GM12878 (cell line): ENCODE measurements at regions not wholly inside any gene's neighbourhood (a gene's known extent, or its start where the extent isn't known, plus 50 kb on each side); places are given as distances from the start of the nearest gene placed in this dataset.

Experiments used
- ATAC-seq: fragments of 200-7000 bp; cut with Tn5 transposase; 3 replicates; pipeline ENCODE4 v1.9.1; 2020; ENCODE audit warnings: mild to moderate bottlenecking, moderate library complexity
- BruUV-seq: library from RNA; stranded (reverse); fragments of 400-500 nt; replicated peaks from 2 replicates; lab custom pipeline; 2021; lab: Mats Ljungman, UMichigan
- CTCF ChIA-PET: fragments of 300-600 bp; sonication (Branson Sonifier 250); formaldehyde crosslinking; extraction: SDS; loops from one replicate; lab custom pipeline; 2021; ENCODE audit warnings: inconsistent platforms; lab: Yijun Ruan, JAX
- POLR2A ChIA-PET: fragments of 350-600 bp; formaldehyde crosslinking; extraction: SDS; loops from one replicate; lab custom pipeline; 2021; ENCODE audit warnings: inconsistent platforms; lab: Charles Lee
- RAD21 ChIA-PET: fragments of 300-600 bp; sonication (Branson Sonifier 250); formaldehyde crosslinking; loops from one replicate; lab custom pipeline; 2023; ENCODE audit warnings: antibody characterized with exemption; ENCODE audit not compliant: unreplicated experiment; lab: Charles Lee
- SMC1A ChIA-PET: fragments of 300-600 bp; sonication (Branson Sonifier 250); formaldehyde crosslinking; loops from one replicate; lab custom pipeline; 2023; ENCODE audit not compliant: unreplicated experiment, uncharacterized antibody; lab: Charles Lee
- DNase-seq: peaks from one replicate; pipeline ENCODE4 v3.0.0-alpha.2; 2011; ENCODE audit warnings: low read depth, low spot score
- FAIRE-seq: peaks from 3 replicates; lab custom pipeline; 2011; peaks lifted over from hg19 to GRCh38; lab: Jason Lieb, UNC
- H2AFZ ChIP-seq: 2 replicates; pipeline ENCODE4 v1.6.0; 2011; ENCODE audit warnings: low read depth, low read length, control low read depth; ENCODE audit not compliant: control insufficient read depth
- H3K27ac ChIP-seq: 2 replicates; pipeline ENCODE4 v1.5.1; 2011; ENCODE audit warnings: control low read depth; ENCODE audit not compliant: control insufficient read depth, insufficient read depth
- H3K27me3 ChIP-seq, 2 experiments: replicated peaks in 1 of 2; 2 replicates each; pipeline versions ENCODE4 v1.6.0 to v1.6.1; 2011; ENCODE audit warnings: low read length in 1 of 2; ENCODE audit not compliant: control insufficient read depth in 2 of 2, insufficient read depth in 2 of 2
- H3K36me3 ChIP-seq, 2 experiments: 2 replicates each; pipeline ENCODE4 v1.5.1; 2011; ENCODE audit warnings: low read length in 1 of 2; ENCODE audit not compliant: control insufficient read depth in 2 of 2, insufficient read depth in 2 of 2
- H3K4me1 ChIP-seq: 2 replicates; pipeline ENCODE4 v1.6.1; 2011; ENCODE audit warnings: mild to moderate bottlenecking, low read length, moderate library complexity, mixed read lengths; ENCODE audit not compliant: control insufficient read depth, insufficient read depth
- H3K4me2 ChIP-seq: 2 replicates; pipeline ENCODE4 v1.6.0; 2011; ENCODE audit warnings: control low read depth; ENCODE audit not compliant: control insufficient read depth, insufficient read depth
- H3K4me3 ChIP-seq: fragments of 200-600 bp; sonication (generic); 2 replicates; pipeline ENCODE4 v1.5.1; 2016
- H3K79me2 ChIP-seq: 2 replicates; pipeline ENCODE4 v1.6.0; 2011; ENCODE audit warnings: low read length; ENCODE audit not compliant: control insufficient read depth, insufficient read depth
- H3K9ac ChIP-seq: 2 replicates; pipeline ENCODE4 v1.8.0; 2011; ENCODE audit warnings: low read length, control low read depth, mixed read lengths; ENCODE audit not compliant: control insufficient read depth, insufficient read depth
- H3K9me3 ChIP-seq: replicated peaks from 3 replicates; pipeline ENCODE4 v1.5.1; 2011; ENCODE audit warnings: mild to moderate bottlenecking, low read length; ENCODE audit not compliant: control insufficient read depth, insufficient read depth
- H4K20me1 ChIP-seq: 2 replicates; pipeline ENCODE4 v1.6.0; 2011; ENCODE audit not compliant: control insufficient read depth, insufficient read depth
- CBX3 ChIP-seq: fragments of 200-600 bp; sonication (generic); IDR thresholded peaks from 2 replicates; pipeline ENCODE4 v1.6.1; 2016; ENCODE audit warnings: low read depth, borderline replicate concordance
- EP300 ChIP-seq, 2 experiments: fragments of 150-350 bp in 1 of 2; IDR thresholded peaks; 2 replicates each; pipeline ENCODE4 v1.6.1; 2011 to 2012; ENCODE audit warnings: low read depth in 2 of 2, low read length in 2 of 2, borderline replicate concordance in 1 of 2, improper control_type of control experiment in 1 of 2, inconsistent platforms in 1 of 2; ENCODE audit not compliant: control insufficient read depth in 1 of 2
- ETV6 ChIP-seq, 2 experiments: fragments of 450-650 bp in 1 of 2; IDR thresholded peaks in 1 of 2; conservative IDR thresholded peaks in 1 of 2; 2 replicates each; pipeline ENCODE4 v1.6.1; 2014; ENCODE audit warnings: antibody characterized with exemption in 1 of 2, borderline replicate concordance in 1 of 2, low read depth in 1 of 2, mild to moderate bottlenecking in 1 of 2, moderate library complexity in 1 of 2
- GABPA ChIP-seq: IDR thresholded peaks from 2 replicates; pipeline ENCODE4 v1.6.1; 2014; ENCODE audit warnings: antibody characterized with exemption, low read depth, mild to moderate bottlenecking, inconsistent platforms
- HCFC1 ChIP-seq: fragments of 150-350 bp; IDR thresholded peaks from 2 replicates; pipeline ENCODE4 v1.6.1; 2014; ENCODE audit warnings: low read length
- PAX5 ChIP-seq: IDR thresholded peaks from 2 replicates; pipeline ENCODE4 v1.6.1; 2011; ENCODE audit warnings: low read depth, low read length, borderline replicate concordance
- PAX8 ChIP-seq: fragments of 450-650 bp; IDR thresholded peaks from 2 replicates; pipeline ENCODE4 v1.6.1; 2017; ENCODE audit warnings: mild to moderate bottlenecking, moderate library complexity
- POLR2A ChIP-seq: IDR thresholded peaks from 2 replicates; pipeline ENCODE4 v1.6.1; 2011; ENCODE audit warnings: low read depth, mild to moderate bottlenecking, low read length
- POLR2AphosphoS2 ChIP-seq: IDR thresholded peaks from 2 replicates; pipeline ENCODE4 v1.6.1; 2011; ENCODE audit warnings: low read depth, mild to moderate bottlenecking, low read length, improper control_type of control experiment, moderate library complexity
- PRDM15 ChIP-seq: fragments of 450-650 bp; formaldehyde crosslinking; IDR thresholded peaks from 2 replicates; pipeline ENCODE4 v1.4.0; 2020; ENCODE audit warnings: mild to moderate bottlenecking, moderate library complexity
- RB1 ChIP-seq: fragments of 450-650 bp; formaldehyde crosslinking; IDR thresholded peaks from 2 replicates; pipeline ENCODE4 v1.6.1; 2017; ENCODE audit warnings: mild to moderate bottlenecking, borderline replicate concordance
- TCF3 ChIP-seq: IDR thresholded peaks from 2 replicates; pipeline ENCODE4 v1.6.1; 2012; ENCODE audit warnings: low read depth, mild to moderate bottlenecking, low read length, borderline replicate concordance; ENCODE audit not compliant: insufficient read depth
- YBX1 ChIP-seq: fragments of 450-650 bp; IDR thresholded peaks from 2 replicates; pipeline ENCODE4 v1.6.1; 2016; ENCODE audit warnings: antibody characterized with exemption
- ZNF24 ChIP-seq: fragments of 450-650 bp; IDR thresholded peaks from 2 replicates; pipeline ENCODE4 v1.6.1; 2017; ENCODE audit warnings: antibody characterized with exemption, mild to moderate bottlenecking
- ZNF592 ChIP-seq: fragments of 450-650 bp; IDR thresholded peaks from 2 replicates; pipeline ENCODE4 v1.6.1; 2017; ENCODE audit warnings: mild to moderate bottlenecking, moderate library complexity
- WGBS: methylation state at CpG from one replicate; pipeline ENCODE4 v1.1.6; 2016; ENCODE audit warnings: low lambda C conversion rate; ENCODE audit not compliant: insufficient replicate concordance, insufficient coverage; ENCODE audit errors: missing lambda C conversion rate; 5-methylcytosine and 5-hydroxymethylcytosine counted together
- in situ Hi-C: fragments of 300-500 bp; cut with MboI; formaldehyde crosslinking; loops from 9 replicates; pipeline ENCODE4 v1.14.3; 2018; ENCODE audit warnings: mixed read lengths
- intact Hi-C: fragments of 100-400 bp; cut with micrococcal nuclease; formaldehyde crosslinking; loops from one replicate; pipeline ENCODE4 v1.14.2; 2022; ENCODE audit not compliant: unreplicated experiment

- Histone ChIP-seq H3K4me1 (no peaks in the 10 kb centered on the region), H3K27me3 (no peaks in the 10 kb centered on the region), H3K9me3 (no peaks in the 10 kb centered on the region), H3K4me2 (no peak overlapping the region), H3K79me2 (no peaks in the 10 kb centered on the region), H3K27ac (no peak overlapping the region), H2AFZ (no peak overlapping the region), H3K36me3 (no peaks in the 10 kb centered on the region), H3K4me3 (no peak overlapping the region), H3K9ac (no peak overlapping the region), H4K20me1 (no peaks in the 10 kb centered on the region)
- DNase-seq (no peak), ATAC-seq (no peak), FAIRE-seq (no peak)
- SMC1A ChIA-PET: no interaction called here
- in situ Hi-C loops (no loop called here), intact Hi-C loops (no loop called here)
- no TSS peak for BruUV-seq
- CTCF ChIA-PET: no interaction called here
- RAD21 ChIA-PET: no interaction called here
- POLR2A ChIA-PET: no interaction called here
- 63% methylated on average over 24 of the region's 25 CpGs for WGBS
- no peak for TF ChIP-seq PRDM15 (CRISPR knock-in tag)
- TF ChIP-seq RB1: no peak
- no peak for TF ChIP-seq YBX1
- TF ChIP-seq PAX5: no peak
- no peak for TF ChIP-seq CBX3
- TF ChIP-seq GABPA: no peak
- no peak for TF ChIP-seq EP300 (IDR thresholded peaks at IDR 0.05; ENCODE audit: borderline replicate concordance in 1 of 2, control insufficient read depth in 1 of 2, low read depth in 2 of 2, low read length in 2 of 2)
- TF ChIP-seq TCF3: no peak
- no peak for TF ChIP-seq POLR2AphosphoS2
- no peak for TF ChIP-seq ZNF592
- TF ChIP-seq ZNF24: no peak
- TF ChIP-seq PAX8: no peak
- TF ChIP-seq HCFC1: no peak
- TF ChIP-seq ETV6 (conservative IDR thresholded peaks at IDR 0.05 in 1 of 2, IDR thresholded peaks at IDR 0.05 in 1 of 2; ENCODE audit: borderline replicate concordance in 1 of 2, low read depth in 1 of 2): no peak
- TF ChIP-seq POLR2A: no peak
Observed at GRCh38 chr5:144594919-144595318, 424.2 kb downstream of the KCTD16 start.
